C4-2B (cell line): ENCODE measurements at regions not wholly inside any gene's neighbourhood (a gene's known extent, or its start where the extent isn't known, plus 50 kb on each side); places are given as distances from the start of the nearest gene placed in this dataset.

Experiments used
- H3K27ac ChIP-seq: fragments of 450-650 bp; 2 replicates; pipeline ENCODE4 v1.5.1; 2017
- CTCF ChIP-seq: fragments of 450-650 bp; conservative IDR thresholded peaks from 2 replicates; pipeline ENCODE4 v1.5.1; 2017; ENCODE audit warnings: mild to moderate bottlenecking
- ZFX ChIP-seq: fragments of 450-650 bp; IDR thresholded peaks from 2 replicates; pipeline ENCODE4 v1.6.1; 2017

- no peak overlapping the region for H3K27ac ChIP-seq
- TF ChIP-seq CTCF (no peak), ZFX (no peak)
These were observed 179.9 kb downstream of the PLCE1 start for GRCh38 chr10:94173594-94173993.

GRCh38 chr10:94174838-94175237 is 181.1 kb downstream of the PLCE1 start:
- no peak for TF ChIP-seq ZFX
- H3K27ac ChIP-seq = no peak overlapping the region

- TF ChIP-seq ZFX (no peak), CTCF (no peak)
- H3K27ac ChIP-seq = no peak overlapping the region
These were observed 184.1 kb downstream of the NOC3L start for GRCh38 chr10:94178475-94179253.

GRCh38 chr10:94180576-94180975 is 182.2 kb downstream of the NOC3L start:
- TF ChIP-seq CTCF = no peak
- no peak for TF ChIP-seq ZFX
- H3K27ac ChIP-seq = no peak overlapping the region

- no peak for TF ChIP-seq ZFX
- TF ChIP-seq CTCF = no peak
- no peak overlapping the region for H3K27ac ChIP-seq
These were observed 179.0 kb downstream of the NOC3L start for GRCh38 chr10:94183666-94184264.

GRCh38 chr10:94186722-94187121 is 176.0 kb downstream of the NOC3L start:
- no peak overlapping the region for H3K27ac ChIP-seq
- TF ChIP-seq ZFX (no peak), CTCF (no peak)

- TF ChIP-seq ZFX (no peak), CTCF (no peak)
- H3K27ac ChIP-seq = no peak overlapping the region
These were observed 170.4 kb downstream of the NOC3L start for GRCh38 chr10:94192333-94192732.

- TF ChIP-seq ZFX (no peak), CTCF (no peak)
These were observed 169.8 kb downstream of the NOC3L start for GRCh38 chr10:94192974-94193373.

More at GRCh38 chr10:94192974-94193373, 169.8 kb downstream of the NOC3L start:
- H3K27ac ChIP-seq = no peak overlapping the region
